ENCODE measurements at regions not wholly inside any gene's neighbourhood (a gene's known extent, or its start where the extent isn't known, plus 50 kb on each side); places are given as distances from the start of the nearest gene placed in this dataset.

GRCh38 chr10:108775911-108776475, 1147.3 kb downstream of the XPNPEP1 start:
- H3K27ac ChIP-seq (ENCODE audit: low read depth, low read length) = no peak overlapping the region
- no peak overlapping the region for H3K4me3 ChIP-seq (ENCODE audit: low read depth, low read length)
- no peaks in the 10 kb centered on the region for H3K4me1 ChIP-seq (ENCODE audit: control insufficient read depth, insufficient read depth, low read length)
- no peaks in the 10 kb centered on the region for H3K9me3 ChIP-seq (ENCODE audit: control insufficient read depth, insufficient read depth, low read length)
- H3K27me3 ChIP-seq (ENCODE audit: control insufficient read depth, insufficient read depth, low read length) = no peaks in the 10 kb centered on the region
- H3K9ac ChIP-seq (ENCODE audit: low read depth, low read length) = no peak overlapping the region
- H3K36me3 ChIP-seq (ENCODE audit: control insufficient read depth, insufficient read depth, low read length) = no peaks in the 10 kb centered on the region

- Histone ChIP-seq H3K27me3 (ENCODE audit: control insufficient read depth, insufficient read depth, low read length) (no peaks in the 10 kb centered on the region), H3K36me3 (ENCODE audit: control insufficient read depth, insufficient read depth, low read length) (no peaks in the 10 kb centered on the region), H3K27ac (ENCODE audit: low read depth, low read length) (no peak overlapping the region), H3K4me3 (ENCODE audit: low read depth, low read length) (no peak overlapping the region), H3K9ac (ENCODE audit: low read depth, low read length) (no peak overlapping the region), H3K9me3 (ENCODE audit: control insufficient read depth, insufficient read depth, low read length) (no peaks in the 10 kb centered on the region), H3K4me1 (ENCODE audit: control insufficient read depth, insufficient read depth, low read length) (no peaks in the 10 kb centered on the region)
Measured at GRCh38 chr10:108771106-108771505, 1152.2 kb downstream of the XPNPEP1 start.

GRCh38 chr10:108765794-108766193, 1157.5 kb downstream of the XPNPEP1 start:
- H3K36me3 ChIP-seq (ENCODE audit: control insufficient read depth, insufficient read depth, low read length) = no peaks in the 10 kb centered on the region
- no peak overlapping the region for H3K27ac ChIP-seq (ENCODE audit: low read depth, low read length)
- H3K4me1 ChIP-seq (ENCODE audit: control insufficient read depth, insufficient read depth, low read length) = no peaks in the 10 kb centered on the region
- H3K9me3 ChIP-seq (ENCODE audit: control insufficient read depth, insufficient read depth, low read length) = no peaks in the 10 kb centered on the region
- no peaks in the 10 kb centered on the region for H3K27me3 ChIP-seq (ENCODE audit: control insufficient read depth, insufficient read depth, low read length)
- no peak overlapping the region for H3K4me3 ChIP-seq (ENCODE audit: low read depth, low read length)
- no peak overlapping the region for H3K9ac ChIP-seq (ENCODE audit: low read depth, low read length)

GRCh38 chr10:108757946-108758345, 1165.4 kb downstream of the XPNPEP1 start:
- Histone ChIP-seq H3K9me3 (ENCODE audit: control insufficient read depth, insufficient read depth, low read length) (no peaks in the 10 kb centered on the region), H3K4me3 (ENCODE audit: low read depth, low read length) (no peak overlapping the region), H3K36me3 (ENCODE audit: control insufficient read depth, insufficient read depth, low read length) (no peaks in the 10 kb centered on the region), H3K4me1 (ENCODE audit: control insufficient read depth, insufficient read depth, low read length) (no peaks in the 10 kb centered on the region), H3K27me3 (ENCODE audit: control insufficient read depth, insufficient read depth, low read length) (no peaks in the 10 kb centered on the region), H3K9ac (ENCODE audit: low read depth, low read length) (no peak overlapping the region), H3K27ac (ENCODE audit: low read depth, low read length) (no peak overlapping the region)

- Histone ChIP-seq H3K36me3 (ENCODE audit: control insufficient read depth, insufficient read depth, low read length) (no peaks in the 10 kb centered on the region), H3K4me1 (ENCODE audit: control insufficient read depth, insufficient read depth, low read length) (no peaks in the 10 kb centered on the region), H3K27me3 (ENCODE audit: control insufficient read depth, insufficient read depth, low read length) (no peaks in the 10 kb centered on the region), H3K9ac (ENCODE audit: low read depth, low read length) (no peak overlapping the region), H3K9me3 (ENCODE audit: control insufficient read depth, insufficient read depth, low read length) (no peaks in the 10 kb centered on the region), H3K4me3 (ENCODE audit: low read depth, low read length) (no peak overlapping the region), H3K27ac (ENCODE audit: low read depth, low read length) (no peak overlapping the region)
Measured at GRCh38 chr10:108755646-108756045, 1167.7 kb downstream of the XPNPEP1 start.

- H3K36me3 ChIP-seq (ENCODE audit: control insufficient read depth, insufficient read depth, low read length) = no peaks in the 10 kb centered on the region
- no peak overlapping the region for H3K4me3 ChIP-seq (ENCODE audit: low read depth, low read length)
- H3K9ac ChIP-seq (ENCODE audit: low read depth, low read length) = no peak overlapping the region
- H3K4me1 ChIP-seq (ENCODE audit: control insufficient read depth, insufficient read depth, low read length) = no peaks in the 10 kb centered on the region
- H3K27me3 ChIP-seq (ENCODE audit: control insufficient read depth, insufficient read depth, low read length) = no peaks in the 10 kb centered on the region
- H3K9me3 ChIP-seq (ENCODE audit: control insufficient read depth, insufficient read depth, low read length) = no peaks in the 10 kb centered on the region
- H3K27ac ChIP-seq (ENCODE audit: low read depth, low read length) = no peak overlapping the region
Measured at GRCh38 chr10:108753326-108753725, 1170.0 kb downstream of the XPNPEP1 start.

- Histone ChIP-seq H3K4me3 (ENCODE audit: low read depth, low read length) (no peak overlapping the region), H3K4me1 (ENCODE audit: control insufficient read depth, insufficient read depth, low read length) (no peaks in the 10 kb centered on the region), H3K27me3 (ENCODE audit: control insufficient read depth, insufficient read depth, low read length) (no peaks in the 10 kb centered on the region), H3K9ac (ENCODE audit: low read depth, low read length) (no peak overlapping the region), H3K36me3 (ENCODE audit: control insufficient read depth, insufficient read depth, low read length) (no peaks in the 10 kb centered on the region), H3K27ac (ENCODE audit: low read depth, low read length) (no peak overlapping the region), H3K9me3 (ENCODE audit: control insufficient read depth, insufficient read depth, low read length) (no peaks in the 10 kb centered on the region)
Measured at GRCh38 chr10:108749042-108749441, 1174.3 kb downstream of the XPNPEP1 start.

GRCh38 chr10:108736111-108736510, 1187.2 kb downstream of the XPNPEP1 start:
- Histone ChIP-seq H3K27me3 (ENCODE audit: control insufficient read depth, insufficient read depth, low read length) (no peaks in the 10 kb centered on the region), H3K36me3 (ENCODE audit: control insufficient read depth, insufficient read depth, low read length) (no peaks in the 10 kb centered on the region), H3K4me1 (ENCODE audit: control insufficient read depth, insufficient read depth, low read length) (no peaks in the 10 kb centered on the region), H3K9ac (ENCODE audit: low read depth, low read length) (no peak overlapping the region), H3K27ac (ENCODE audit: low read depth, low read length) (no peak overlapping the region), H3K9me3 (ENCODE audit: control insufficient read depth, insufficient read depth, low read length) (no peaks in the 10 kb centered on the region; the same call in 1 of the 2 replicates), H3K4me3 (ENCODE audit: low read depth, low read length) (no peak overlapping the region)

GRCh38 chr10:108735380-108735779, 1187.9 kb downstream of the XPNPEP1 start:
- no peak overlapping the region for H3K9ac ChIP-seq (ENCODE audit: low read depth, low read length)

GRCh38 chr10:108721874-108722273, 1201.4 kb downstream of the XPNPEP1 start:
- H3K4me3 ChIP-seq (ENCODE audit: low read depth, low read length) = no peak overlapping the region
- no peaks in the 10 kb centered on the region; the same call in 1 of the 2 replicates for H3K9me3 ChIP-seq (ENCODE audit: control insufficient read depth, insufficient read depth, low read length)
- H3K4me1 ChIP-seq (ENCODE audit: control insufficient read depth, insufficient read depth, low read length) = no peaks in the 10 kb centered on the region
- H3K27me3 ChIP-seq (ENCODE audit: control insufficient read depth, insufficient read depth, low read length) = no peaks in the 10 kb centered on the region
- H3K9ac ChIP-seq (ENCODE audit: low read depth, low read length) = no peak overlapping the region
- no peak overlapping the region for H3K27ac ChIP-seq (ENCODE audit: low read depth, low read length)
- H3K36me3 ChIP-seq (ENCODE audit: control insufficient read depth, insufficient read depth, low read length) = no peaks in the 10 kb centered on the region

More at GRCh38 chr10:108735380-108735779, 1187.9 kb downstream of the XPNPEP1 start:
- no peak overlapping the region for H3K4me3 ChIP-seq (ENCODE audit: low read depth, low read length)
- no peaks in the 10 kb centered on the region for H3K4me1 ChIP-seq (ENCODE audit: control insufficient read depth, insufficient read depth, low read length)
- H3K27me3 ChIP-seq (ENCODE audit: control insufficient read depth, insufficient read depth, low read length) = no peaks in the 10 kb centered on the region
- H3K27ac ChIP-seq (ENCODE audit: low read depth, low read length) = no peak overlapping the region
- no peaks in the 10 kb centered on the region; the same call in 1 of the 2 replicates for H3K9me3 ChIP-seq (ENCODE audit: control insufficient read depth, insufficient read depth, low read length)
- no peaks in the 10 kb centered on the region for H3K36me3 ChIP-seq (ENCODE audit: control insufficient read depth, insufficient read depth, low read length)

- H3K27ac ChIP-seq (ENCODE audit: low read depth, low read length) = no peak overlapping the region
- H3K4me1 ChIP-seq (ENCODE audit: control insufficient read depth, insufficient read depth, low read length) = no peaks in the 10 kb centered on the region
- H3K9me3 ChIP-seq (ENCODE audit: control insufficient read depth, insufficient read depth, low read length) = peaks cover 14% of the 10 kb centered on the region
- H3K36me3 ChIP-seq (ENCODE audit: control insufficient read depth, insufficient read depth, low read length) = no peaks in the 10 kb centered on the region
- H3K9ac ChIP-seq (ENCODE audit: low read depth, low read length) = no peak overlapping the region
- no peak overlapping the region for H3K4me3 ChIP-seq (ENCODE audit: low read depth, low read length)
- no peaks in the 10 kb centered on the region for H3K27me3 ChIP-seq (ENCODE audit: control insufficient read depth, insufficient read depth, low read length)
Measured at GRCh38 chr10:108716352-108716751, 1207.0 kb downstream of the XPNPEP1 start.

Data from HUES48 (cell line).